Activated B cell treated with CpG ODN at 0.5 μM for 24 hours (primary cell): ENCODE measurements at regions not wholly inside any gene's neighbourhood (a gene's known extent, or its start where the extent isn't known, plus 50 kb on each side); places are given as distances from the start of the nearest gene placed in this dataset.

Experiments used
- ATAC-seq: fragments of 200-7000 bp; cut with Tn5 transposase; one replicate; pipeline ENCODE4 v1.10.0; 2021; ENCODE audit warnings: low read depth, mild to moderate bottlenecking, moderate library complexity
- CTCF ChIA-PET: fragments of 350-600 bp; sonication (Branson Sonifier 250); formaldehyde crosslinking; loops from one replicate; lab custom pipeline; 2021; ENCODE audit warnings: antibody characterized with exemption; lab: Charles Lee
- POLR2A ChIA-PET: fragments of 350-600 bp; sonication (Branson Sonifier 250); formaldehyde crosslinking; loops from one replicate; lab custom pipeline; 2021; ENCODE audit warnings: antibody characterized with exemption; lab: Charles Lee
- DNase-seq: peaks from one replicate; pipeline ENCODE4 v3.0.0; 2022
- H3K27ac Mint-ChIP-seq: one replicate; pipeline ENCODE4 v1.8.0; 2020; ENCODE audit warnings: mixed read lengths
- H3K27me3 Mint-ChIP-seq: one replicate; pipeline ENCODE4 v1.8.0; 2021; ENCODE audit warnings: mixed read lengths
- H3K36me3 Mint-ChIP-seq: one replicate; pipeline ENCODE4 v1.8.0; 2021; ENCODE audit warnings: low read depth, mixed read lengths
- H3K4me1 Mint-ChIP-seq: one replicate; pipeline ENCODE4 v1.8.0; 2021; ENCODE audit warnings: mixed read lengths
- H3K4me3 Mint-ChIP-seq: one replicate; pipeline ENCODE4 v1.8.0; 2020; ENCODE audit warnings: mild to moderate bottlenecking, mixed read lengths
- H3K9me3 Mint-ChIP-seq: one replicate; pipeline ENCODE4 v1.8.0; 2020; ENCODE audit warnings: mixed read lengths
- CTCF ChIP-seq: fragments of 200-600 bp; IDR thresholded peaks from one replicate; pipeline ENCODE4 v1.8.0; 2022; ENCODE audit warnings: antibody characterized with exemption, mild to moderate bottlenecking
- intact Hi-C: fragments of 100-400 bp; cut with micrococcal nuclease; formaldehyde crosslinking; loops from one replicate; pipeline ENCODE4 v1.15.1; 2024

- ChIA-PET POLR2A (no interaction called here), CTCF (no interaction called here)
- Mint-ChIP-seq H3K9me3 (peaks cover 4% of the 10 kb centered on the region), H3K4me1 (no peaks in the 10 kb centered on the region), H3K4me3 (no peak overlapping the region), H3K27me3 (no peaks in the 10 kb centered on the region), H3K27ac (no peak overlapping the region), H3K36me3 (no peaks in the 10 kb centered on the region)
- no peak for ATAC-seq
- TF ChIP-seq CTCF, result no peak
- intact Hi-C loops, result no loop called here
- DNase-seq, result no peak
These were observed 736.9 kb downstream of the EFNB2 start for GRCh38 chr13:105798541-105798940.

GRCh38 chr13:105796081-105796480 lies 739.4 kb downstream of the EFNB2 start:
- ChIA-PET POLR2A (no interaction called here), CTCF (no interaction called here)
- no peaks in the 10 kb centered on the region for H3K36me3 Mint-ChIP-seq
- H3K27ac Mint-ChIP-seq, result no peak overlapping the region
- no peaks in the 10 kb centered on the region for H3K27me3 Mint-ChIP-seq
- ATAC-seq (no peak), DNase-seq (no peak)
- intact Hi-C loops, result no loop called here
- no peak for TF ChIP-seq CTCF
- H3K9me3 Mint-ChIP-seq, result peaks cover 9% of the 10 kb centered on the region
- no peak overlapping the region for H3K4me3 Mint-ChIP-seq
- H3K4me1 Mint-ChIP-seq, result no peaks in the 10 kb centered on the region

GRCh38 chr13:105790923-105791322 lies 744.5 kb downstream of the EFNB2 start:
- POLR2A ChIA-PET, result no interaction called here
- ATAC-seq, result no peak
- H3K9me3 Mint-ChIP-seq, result peaks cover 5% of the 10 kb centered on the region
- H3K27me3 Mint-ChIP-seq, result no peaks in the 10 kb centered on the region
- intact Hi-C loops, result no loop called here
- TF ChIP-seq CTCF, result no peak
- no peak overlapping the region for H3K27ac Mint-ChIP-seq
- H3K4me1 Mint-ChIP-seq, result no peaks in the 10 kb centered on the region
- CTCF ChIA-PET, result no interaction called here
- no peaks in the 10 kb centered on the region for H3K36me3 Mint-ChIP-seq
- H3K4me3 Mint-ChIP-seq, result no peak overlapping the region
- no peak for DNase-seq

- H3K27ac Mint-ChIP-seq, result no peak overlapping the region
- CTCF ChIA-PET, result no interaction called here
- intact Hi-C loops, result no loop called here
- H3K36me3 Mint-ChIP-seq, result no peaks in the 10 kb centered on the region
- POLR2A ChIA-PET, result no interaction called here
- TF ChIP-seq CTCF, result no peak
- peaks cover 8% of the 10 kb centered on the region for H3K9me3 Mint-ChIP-seq
- ATAC-seq (no peak), DNase-seq (no peak)
- no peaks in the 10 kb centered on the region for H3K27me3 Mint-ChIP-seq
- no peaks in the 10 kb centered on the region for H3K4me1 Mint-ChIP-seq
- no peak overlapping the region for H3K4me3 Mint-ChIP-seq
These were observed 746.9 kb downstream of the EFNB2 start for GRCh38 chr13:105788530-105788929.

- H3K4me3 Mint-ChIP-seq, result no peak overlapping the region
- DNase-seq (no peak), ATAC-seq (no peak)
- no peaks in the 10 kb centered on the region for H3K4me1 Mint-ChIP-seq
- intact Hi-C loops, result no loop called here
- POLR2A ChIA-PET, result no interaction called here
- H3K27ac Mint-ChIP-seq, result no peak overlapping the region
- CTCF ChIA-PET, result no interaction called here
- no peaks in the 10 kb centered on the region for H3K36me3 Mint-ChIP-seq
- no peaks in the 10 kb centered on the region for H3K27me3 Mint-ChIP-seq
- peaks cover 8% of the 10 kb centered on the region for H3K9me3 Mint-ChIP-seq
- no peak for TF ChIP-seq CTCF
These were observed 747.8 kb downstream of the EFNB2 start for GRCh38 chr13:105787632-105788031.
